IMR-90 (cell line): ENCODE measurements at regions not wholly inside any gene's neighbourhood (a gene's known extent, or its start where the extent isn't known, plus 50 kb on each side); places are given as distances from the start of the nearest gene placed in this dataset.

ENCODE experiments used
- ATAC-seq: fragments of 200-7000 bp; cut with Tn5 transposase; 2 replicates; pipeline ENCODE4 v1.9.1; 2020; ENCODE audit warnings: low read depth, mild to moderate bottlenecking, moderate library complexity
- BruUV-seq: library from RNA; stranded (reverse); fragments of 400-500 nt; replicated peaks from 2 replicates; lab custom pipeline; 2021; lab: Mats Ljungman, UMichigan
- CTCF ChIA-PET: fragments of 300-600 bp; formaldehyde crosslinking; extraction: SDS; loops from one replicate; lab custom pipeline; 2021; ENCODE audit warnings: antibody characterized with exemption; lab: Yijun Ruan, JAX
- POLR2A ChIA-PET: fragments of 300-600 bp; sonication (Branson Sonifier 250); formaldehyde crosslinking; loops from one replicate; lab custom pipeline; 2022; ENCODE audit warnings: antibody characterized with exemption; ENCODE audit not compliant: unreplicated experiment; lab: Charles Lee
- DNase-seq: peaks from one replicate; pipeline ENCODE4 v3.0.0; 2013
- H2AFZ ChIP-seq: replicated peaks from 2 replicates; pipeline ENCODE3; 2013; ENCODE audit warnings: low read length, mild to moderate bottlenecking; ENCODE audit not compliant: poor library complexity
- H2AK5ac ChIP-seq: 2 replicates; pipeline ENCODE4 v1.6.1; 2013; ENCODE audit warnings: low read depth, low read length, inconsistent platforms
- H2AK9ac ChIP-seq: replicated peaks from 2 replicates; pipeline ENCODE3; 2013; ENCODE audit warnings: mild to moderate bottlenecking, low read depth, low read length, moderate library complexity; ENCODE audit not compliant: poor library complexity
- H2BK120ac ChIP-seq: 2 replicates; pipeline ENCODE4 v1.6.1; 2013; ENCODE audit warnings: low read depth, low read length, inconsistent platforms
- H2BK15ac ChIP-seq: 3 replicates; pipeline ENCODE4 v1.6.1; 2013; ENCODE audit warnings: low read depth, low read length, inconsistent platforms
- H2BK20ac ChIP-seq: 2 replicates; pipeline ENCODE4 v1.6.1; 2013; ENCODE audit warnings: low read depth, mild to moderate bottlenecking, inconsistent platforms, low read length, moderate library complexity
- H2BK5ac ChIP-seq: 2 replicates; pipeline ENCODE4 v1.6.1; 2013; ENCODE audit warnings: mild to moderate bottlenecking, low read depth, low read length, inconsistent platforms; ENCODE audit not compliant: poor library complexity, severe bottlenecking
- H3K14ac ChIP-seq: replicated peaks from 2 replicates; pipeline ENCODE4 v1.6.1; 2013; ENCODE audit warnings: low read depth, low read length, inconsistent platforms
- H3K18ac ChIP-seq: 2 replicates; pipeline ENCODE4 v1.6.1; 2013; ENCODE audit warnings: low read depth, low read length, control low read depth
- H3K23ac ChIP-seq: 2 replicates; pipeline ENCODE4 v1.6.1; 2013; ENCODE audit warnings: low read depth, low read length, inconsistent platforms
- H3K27ac ChIP-seq: 2 replicates; pipeline ENCODE4 v1.5.1; 2013; ENCODE audit warnings: mild to moderate bottlenecking, control low read depth, low read length; ENCODE audit not compliant: insufficient read depth
- H3K27me3 ChIP-seq: 2 replicates; pipeline ENCODE4 v1.6.1; 2013; ENCODE audit warnings: low read length; ENCODE audit not compliant: control insufficient read depth, insufficient read depth
- H3K36me3 ChIP-seq: 2 replicates; pipeline ENCODE4 v1.6.1; 2013; ENCODE audit warnings: low read length, mixed read lengths; ENCODE audit not compliant: control insufficient read depth, insufficient read depth
- H3K4ac ChIP-seq: 2 replicates; pipeline ENCODE4 v1.6.1; 2013; ENCODE audit warnings: low read depth, low read length, inconsistent platforms
- H3K4me1 ChIP-seq: 2 replicates; pipeline ENCODE4 v1.6.1; 2013; ENCODE audit warnings: low read length, mixed read lengths; ENCODE audit not compliant: control insufficient read depth, insufficient read depth
- H3K4me2 ChIP-seq: 2 replicates; pipeline ENCODE4 v1.6.1; 2013; ENCODE audit warnings: low read depth, mild to moderate bottlenecking, control low read depth, low read length, moderate library complexity
- H3K4me3 ChIP-seq: 2 replicates; pipeline ENCODE4 v1.5.1; 2013; ENCODE audit warnings: low read depth, mild to moderate bottlenecking, control low read depth, low read length, moderate library complexity; ENCODE audit not compliant: insufficient read depth
- H3K56ac ChIP-seq: 2 replicates; pipeline ENCODE4 v1.6.1; 2013; ENCODE audit warnings: low read length, inconsistent platforms; ENCODE audit not compliant: insufficient read depth; ENCODE audit errors: extremely low read depth
- H3K79me1 ChIP-seq, 2 experiments: 2 replicates each; pipeline ENCODE4 v1.6.1; 2013; ENCODE audit warnings: low read length in 2 of 2, inconsistent platforms in 1 of 2, low read depth in 1 of 2
- H3K9ac ChIP-seq: 2 replicates; pipeline ENCODE4 v1.6.1; 2013; ENCODE audit warnings: low read depth, low read length, control low read depth
- H3K9me1 ChIP-seq: 2 replicates; pipeline ENCODE4 v1.6.1; 2013; ENCODE audit warnings: low read length, inconsistent platforms; ENCODE audit not compliant: insufficient read depth
- H3K9me3 ChIP-seq: 2 replicates; pipeline ENCODE4 v1.6.1; 2013; ENCODE audit warnings: low read length; ENCODE audit not compliant: control insufficient read depth, insufficient read depth
- H4K20me1 ChIP-seq: 2 replicates; pipeline ENCODE4 v1.6.1; 2013; ENCODE audit warnings: low read length, inconsistent platforms; ENCODE audit not compliant: insufficient read depth
- H4K5ac ChIP-seq: 2 replicates; pipeline ENCODE4 v1.6.1; 2013; ENCODE audit warnings: mild to moderate bottlenecking, low read depth, low read length, control low read depth
- H4K8ac ChIP-seq, 2 experiments: 2 replicates each; pipeline ENCODE4 v1.6.1; 2013; ENCODE audit warnings: low read depth in 2 of 2, low read length in 2 of 2, control low read depth in 1 of 2, inconsistent platforms in 1 of 2
- H4K91ac ChIP-seq: 2 replicates; pipeline ENCODE4 v1.6.1; 2013; ENCODE audit warnings: low read depth, low read length, inconsistent platforms; ENCODE audit not compliant: insufficient read depth
- BHLHE40 ChIP-seq: fragments of 150-350 bp; IDR thresholded peaks from 2 replicates; pipeline ENCODE4 v1.6.1; 2016; ENCODE audit warnings: mild to moderate bottlenecking, low read depth, low read length
- CEBPB ChIP-seq: IDR thresholded peaks from 2 replicates; pipeline ENCODE4 v1.6.1; 2012; ENCODE audit warnings: low read depth, low read length, improper control_type of control experiment
- NFE2L2 ChIP-seq: fragments of 150-350 bp; IDR thresholded peaks from 2 replicates; pipeline ENCODE4 v1.6.1; 2016; ENCODE audit warnings: low read depth, mild to moderate bottlenecking, low read length
- RAD21 ChIP-seq: IDR thresholded peaks from 2 replicates; pipeline ENCODE4 v1.6.1; 2012; ENCODE audit warnings: low read length, improper control_type of control experiment
- SMC3 ChIP-seq: fragments of 150-350 bp; IDR thresholded peaks from 2 replicates; pipeline ENCODE4 v1.6.1; 2016; ENCODE audit warnings: low read depth, mild to moderate bottlenecking, antibody characterized with exemption, low read length, moderate library complexity
- WGBS, 2 experiments: methylation state at CpG; one replicate each; pipeline versions ENCODE4 v1.1.5 to v1.1.7; 2013; ENCODE audit warnings: missing lambda C conversion rate in 2 of 2; ENCODE audit not compliant: insufficient read length in 1 of 2; ENCODE audit errors: extremely low coverage in 2 of 2; 5-methylcytosine and 5-hydroxymethylcytosine counted together
- dilution Hi-C: fragments of 300-500 bp; cut with HindIII; formaldehyde crosslinking; loops from one replicate; pipeline ENCODE4 v1.14.3; 2018; ENCODE audit warnings: low sequenced_read_pairs; ENCODE audit not compliant: unreplicated experiment
- in situ Hi-C: fragments of 300-500 bp; cut with MboI; formaldehyde crosslinking; loops from 3 replicates; pipeline ENCODE4 v1.14.3; 2019; ENCODE audit warnings: low sequenced_read_pairs, inconsistent platforms, mixed read lengths
- intact Hi-C: fragments of 100-400 bp; cut with micrococcal nuclease; formaldehyde crosslinking; loops from 2 replicates; pipeline ENCODE4 v1.10.0; 2022
- TF ChIP-seq, protein P1 (sequence below): fragments of 150-350 bp; IDR thresholded peaks from 2 replicates; pipeline ENCODE4 v1.6.1; 2016; ENCODE audit warnings: low read depth, mild to moderate bottlenecking, low read length, moderate library complexity, borderline replicate concordance

DNA sequence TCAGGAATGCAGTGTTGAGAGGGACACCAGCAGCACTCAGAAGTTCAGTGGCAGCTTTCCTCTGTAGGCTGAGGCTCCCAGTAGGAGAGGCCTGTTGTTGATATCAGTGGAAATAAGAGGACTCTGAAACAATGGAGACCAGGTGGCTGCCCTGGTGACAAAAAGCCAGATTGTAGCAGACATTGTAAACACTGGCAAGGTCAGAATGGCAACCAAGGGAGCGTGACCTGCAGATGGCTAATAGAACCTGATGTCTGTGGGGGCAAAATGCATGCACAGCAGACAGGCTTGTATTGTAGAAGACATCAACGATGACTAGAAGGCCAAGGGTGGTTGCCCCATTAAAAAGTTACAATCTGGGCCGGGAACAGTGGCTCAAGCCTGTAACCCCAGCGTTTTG lies 53.1 kb upstream of the GPR37L1 start:
- ATAC-seq = no peak
- ChIA-PET POLR2A (no interaction called here), CTCF (no interaction called here)
- no peak overlapping the region for H3K4me2 ChIP-seq
- BruUV-seq = no TSS peak
- WGBS, 2 experiments = 65% methylated on average over 2 of the region's 4 CpGs; no CpG with 5 or more reads in 1 of the 2 experiments
- no peak overlapping the region for H2AFZ ChIP-seq
- no peak overlapping the region for H2AK5ac ChIP-seq
- no peak overlapping the region for H2AK9ac ChIP-seq
- no peaks in the 10 kb centered on the region for H4K20me1 ChIP-seq
- H2BK120ac ChIP-seq = no peak overlapping the region
- no peak overlapping the region for H3K4me3 ChIP-seq
- no peak overlapping the region for H3K4ac ChIP-seq
- H3K9me3 ChIP-seq = no peaks in the 10 kb centered on the region
- dilution Hi-C loops (no loop called here), in situ Hi-C loops (no loop called here), intact Hi-C loops (no loop called here)
- H3K79me1 ChIP-seq = no peaks in the 10 kb centered on the region
- no peak for DNase-seq
- no peak overlapping the region for H3K14ac ChIP-seq
- H3K4me1 ChIP-seq = no peaks in the 10 kb centered on the region
- no peak overlapping the region for H3K27ac ChIP-seq
- H3K36me3 ChIP-seq = no peaks in the 10 kb centered on the region
- no peaks in the 10 kb centered on the region for H3K9me1 ChIP-seq
- no peak overlapping the region for H3K18ac ChIP-seq
- H2BK15ac ChIP-seq = no peak overlapping the region
- no peak overlapping the region for H4K8ac ChIP-seq
- H3K27me3 ChIP-seq = no peaks in the 10 kb centered on the region
- no peak overlapping the region for H3K23ac ChIP-seq
- no peak overlapping the region for H4K5ac ChIP-seq
- TF ChIP-seq, protein P1, sequence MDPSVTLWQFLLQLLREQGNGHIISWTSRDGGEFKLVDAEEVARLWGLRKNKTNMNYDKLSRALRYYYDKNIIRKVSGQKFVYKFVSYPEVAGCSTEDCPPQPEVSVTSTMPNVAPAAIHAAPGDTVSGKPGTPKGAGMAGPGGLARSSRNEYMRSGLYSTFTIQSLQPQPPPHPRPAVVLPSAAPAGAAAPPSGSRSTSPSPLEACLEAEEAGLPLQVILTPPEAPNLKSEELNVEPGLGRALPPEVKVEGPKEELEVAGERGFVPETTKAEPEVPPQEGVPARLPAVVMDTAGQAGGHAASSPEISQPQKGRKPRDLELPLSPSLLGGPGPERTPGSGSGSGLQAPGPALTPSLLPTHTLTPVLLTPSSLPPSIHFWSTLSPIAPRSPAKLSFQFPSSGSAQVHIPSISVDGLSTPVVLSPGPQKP = no peak
- TF ChIP-seq NFE2L2 (no peak), CEBPB (no peak), SMC3 (no peak), BHLHE40 (no peak), RAD21 (no peak)
- H4K91ac ChIP-seq = no peak overlapping the region
- H3K9ac ChIP-seq = no peak overlapping the region
- H2BK20ac ChIP-seq = no peak overlapping the region
- H3K56ac ChIP-seq = no peak overlapping the region
- H2BK5ac ChIP-seq = no peak overlapping the region
